Fibroblast of villous mesenchyme (primary cell): ENCODE measurements at regions not wholly inside any gene's neighbourhood (a gene's known extent, or its start where the extent isn't known, plus 50 kb on each side); places are given as distances from the start of the nearest gene placed in this dataset.

Experiments
- DNase-seq: peaks from one replicate; pipeline ENCODE4 v3.0.0-alpha.2; 2010; ENCODE audit warnings: low read depth
- H3K4me3 ChIP-seq: 2 replicates; pipeline ENCODE4 v1.5.1; 2011; ENCODE audit warnings: low read depth, mild to moderate bottlenecking, low read length
- TF ChIP-seq, protein P1 (sequence below): IDR thresholded peaks from 2 replicates; pipeline ENCODE4 v1.5.1; 2012; ENCODE audit warnings: low read depth, mild to moderate bottlenecking, low read length; ENCODE audit not compliant: insufficient read depth

DNA sequence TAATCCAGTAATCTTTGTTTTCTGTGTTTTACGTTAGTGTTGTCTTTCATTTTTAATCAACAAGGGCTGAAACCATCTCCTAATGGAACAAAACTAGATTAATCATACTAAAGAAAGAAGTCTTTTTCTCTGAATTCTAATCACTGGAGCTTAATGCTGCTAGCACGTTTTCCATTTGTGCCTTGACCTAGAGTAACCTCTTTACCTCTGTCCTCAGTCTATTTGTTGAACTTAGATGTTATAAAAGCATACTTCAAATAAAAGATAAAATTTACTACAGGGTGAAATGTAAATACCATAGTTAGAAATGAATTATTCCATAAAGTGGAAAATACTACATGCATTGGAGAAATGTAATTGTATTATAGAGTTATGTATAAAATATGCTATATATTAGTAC, 207.1 kb downstream of the NKX6-1 start:
- TF ChIP-seq, protein P1, sequence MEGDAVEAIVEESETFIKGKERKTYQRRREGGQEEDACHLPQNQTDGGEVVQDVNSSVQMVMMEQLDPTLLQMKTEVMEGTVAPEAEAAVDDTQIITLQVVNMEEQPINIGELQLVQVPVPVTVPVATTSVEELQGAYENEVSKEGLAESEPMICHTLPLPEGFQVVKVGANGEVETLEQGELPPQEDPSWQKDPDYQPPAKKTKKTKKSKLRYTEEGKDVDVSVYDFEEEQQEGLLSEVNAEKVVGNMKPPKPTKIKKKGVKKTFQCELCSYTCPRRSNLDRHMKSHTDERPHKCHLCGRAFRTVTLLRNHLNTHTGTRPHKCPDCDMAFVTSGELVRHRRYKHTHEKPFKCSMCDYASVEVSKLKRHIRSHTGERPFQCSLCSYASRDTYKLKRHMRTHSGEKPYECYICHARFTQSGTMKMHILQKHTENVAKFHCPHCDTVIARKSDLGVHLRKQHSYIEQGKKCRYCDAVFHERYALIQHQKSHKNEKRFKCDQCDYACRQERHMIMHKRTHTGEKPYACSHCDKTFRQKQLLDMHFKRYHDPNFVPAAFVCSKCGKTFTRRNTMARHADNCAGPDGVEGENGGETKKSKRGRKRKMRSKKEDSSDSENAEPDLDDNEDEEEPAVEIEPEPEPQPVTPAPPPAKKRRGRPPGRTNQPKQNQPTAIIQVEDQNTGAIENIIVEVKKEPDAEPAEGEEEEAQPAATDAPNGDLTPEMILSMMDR: no peak
- no peak overlapping the region for H3K4me3 ChIP-seq
- DNase-seq: no peak

DNA sequence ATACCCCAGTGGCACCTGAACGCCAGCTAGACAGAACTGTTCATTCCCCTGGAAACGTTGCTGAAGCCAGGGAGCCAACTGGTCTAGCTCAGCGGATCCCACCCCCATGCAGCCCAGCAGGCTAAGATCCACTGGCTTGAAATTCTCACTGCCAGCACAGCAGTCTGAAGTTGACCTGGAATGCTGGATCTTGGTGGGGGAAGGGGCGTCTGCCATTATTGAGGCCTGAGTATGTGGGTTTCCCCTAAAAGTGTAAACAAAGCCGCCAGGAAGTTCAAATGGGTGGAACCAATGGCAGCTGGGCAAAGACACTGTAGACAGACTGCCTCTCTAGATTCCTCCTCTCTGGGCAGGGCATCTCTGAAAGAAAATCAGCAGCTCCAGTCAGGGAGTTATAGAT, 213.0 kb downstream of the NKX6-1 start:
- DNase-seq: no peak
- H3K4me3 ChIP-seq: no peak overlapping the region
- TF ChIP-seq, protein P1: no peak

GRCh38 chr4:84279678-84280077, 219.4 kb downstream of the NKX6-1 start:
- TF ChIP-seq, protein P1: no peak
- no peak for DNase-seq
- H3K4me3 ChIP-seq: no peak overlapping the region

DNA sequence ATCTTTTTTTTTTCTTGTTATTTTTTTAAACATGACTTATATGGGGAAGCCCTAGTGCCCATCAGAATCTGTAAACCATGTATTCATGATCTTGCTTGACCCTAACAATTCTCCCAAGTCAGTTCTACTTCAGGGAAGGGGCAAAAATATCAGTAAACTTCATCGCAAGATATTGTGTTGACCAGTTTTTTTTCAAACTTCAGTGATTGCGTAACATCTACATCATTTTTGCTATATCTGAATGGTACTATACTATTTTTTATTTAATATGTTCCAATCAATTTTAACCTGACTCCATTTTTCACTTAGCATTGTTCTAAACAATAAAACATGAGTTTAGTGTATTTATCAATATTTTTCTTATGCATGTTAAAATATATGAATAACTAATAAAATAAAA, 221.2 kb downstream of the NKX6-1 start:
- no peak overlapping the region for H3K4me3 ChIP-seq
- no peak for DNase-seq
- TF ChIP-seq, protein P1: no peak

- no peak overlapping the region for H3K4me3 ChIP-seq
- TF ChIP-seq, protein P1: no peak
- DNase-seq: no peak
These were observed 222.3 kb downstream of the NKX6-1 start for GRCh38 chr4:84276752-84277151.

GRCh38 chr4:84269536-84270044, 229.5 kb downstream of the NKX6-1 start:
- TF ChIP-seq, protein P1: no peak
- H3K4me3 ChIP-seq: no peak overlapping the region
- no peak for DNase-seq

- no peak overlapping the region for H3K4me3 ChIP-seq
- TF ChIP-seq, protein P1: no peak
- no peak for DNase-seq
These were observed 234.4 kb downstream of the NKX6-1 start for GRCh38 chr4:84264652-84265051.
